Vagina (tissue), 2 donors: ENCODE measurements at regions not wholly inside any gene's neighbourhood (a gene's known extent, or its start where the extent isn't known, plus 50 kb on each side); places are given as distances from the start of the nearest gene placed in this dataset.

Experiments used
- DNase-seq, 2 donors: peaks; one replicate each; pipeline ENCODE4 v3.0.0-alpha.2; 2017; ENCODE audit errors: extremely low spot score in 2 of 2
- H3K27ac ChIP-seq: fragments of 200-600 bp; sonication (generic); one replicate; pipeline ENCODE4 v1.5.1; 2019
- H3K27me3 ChIP-seq: fragments of 200-600 bp; sonication (generic); one replicate; pipeline ENCODE4 v1.5.1; 2019
- H3K36me3 ChIP-seq, 2 donors: fragments of 200-600 bp; sonication (generic); one replicate each; pipeline ENCODE4 v1.5.1; 2017 to 2019
- H3K4me1 ChIP-seq: fragments of 200-600 bp; sonication (generic); one replicate; pipeline ENCODE4 v1.5.1; 2019
- H3K4me3 ChIP-seq, 2 donors: fragments of 200-600 bp; sonication (generic); 1 replicate in 1 of 2; 2 replicates in 1 of 2; pipeline ENCODE4 v1.5.1; 2016 to 2019
- H3K9me3 ChIP-seq: fragments of 200-600 bp; sonication (generic); one replicate; pipeline ENCODE4 v1.5.1; 2019
- POLR2A ChIP-seq, 2 donors: fragments of 450-650 bp; IDR thresholded peaks; one replicate each; pipeline ENCODE4 v1.6.1; 2017; ENCODE audit warnings: antibody characterized with exemption in 2 of 2, mild to moderate bottlenecking in 2 of 2, moderate library complexity in 2 of 2
- POLR2AphosphoS5 ChIP-seq, 2 donors: sonication (generic); formaldehyde crosslinking; IDR thresholded peaks; one replicate each; pipeline ENCODE4 v1.9.0; 2017; ENCODE audit warnings: antibody characterized with exemption in 2 of 2, mild to moderate bottlenecking in 2 of 2, low read depth in 1 of 2; ENCODE audit not compliant: insufficient read depth in 1 of 2
- intact Hi-C: fragments of 100-400 bp; cut with DNase I; formaldehyde crosslinking; loops from one replicate; pipeline ENCODE4 v1.15.1; 2023
- TF ChIP-seq, protein P1 (sequence below), 3 experiments: fragments of 450-650 bp in 2 of 3; fragments of 200-600 bp in 1 of 3; sonication (generic) in 1 of 3; IDR thresholded peaks; one replicate each; pipeline ENCODE4 v1.5.1; 2017 to 2019; ENCODE audit warnings: antibody characterized with exemption in 3 of 3, mild to moderate bottlenecking in 2 of 3, moderate library complexity in 2 of 3

DNA sequence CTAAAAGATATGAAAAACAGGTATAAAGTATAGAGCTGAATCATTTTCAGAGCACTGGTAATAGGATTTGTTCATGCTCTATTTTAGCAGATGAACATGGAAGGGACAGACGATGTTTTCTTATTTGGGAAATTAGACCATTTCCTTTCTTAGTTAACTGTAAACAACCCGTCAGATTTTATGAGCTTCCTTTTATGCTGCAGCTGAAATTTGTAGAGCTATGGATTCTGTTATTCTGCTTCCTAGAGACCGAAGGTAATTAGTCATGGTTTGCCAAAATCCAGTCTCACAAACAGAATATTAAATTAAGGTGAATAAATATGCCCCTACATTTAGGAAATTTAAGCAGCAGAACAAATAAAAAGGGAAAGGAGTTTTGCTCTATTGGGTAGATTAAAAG is 180.2 kb upstream of the SYT1 start:
- H3K9me3 ChIP-seq: no peaks in the 10 kb centered on the region
- H3K4me3 ChIP-seq: no peak overlapping the region
- TF ChIP-seq POLR2A (IDR thresholded peaks at IDR 0.05) (no peak), POLR2AphosphoS5 (IDR thresholded peaks at IDR 0.05; ENCODE audit: insufficient read depth in 1 of 2, low read depth in 1 of 2) (no peak)
- TF ChIP-seq, protein P1, sequence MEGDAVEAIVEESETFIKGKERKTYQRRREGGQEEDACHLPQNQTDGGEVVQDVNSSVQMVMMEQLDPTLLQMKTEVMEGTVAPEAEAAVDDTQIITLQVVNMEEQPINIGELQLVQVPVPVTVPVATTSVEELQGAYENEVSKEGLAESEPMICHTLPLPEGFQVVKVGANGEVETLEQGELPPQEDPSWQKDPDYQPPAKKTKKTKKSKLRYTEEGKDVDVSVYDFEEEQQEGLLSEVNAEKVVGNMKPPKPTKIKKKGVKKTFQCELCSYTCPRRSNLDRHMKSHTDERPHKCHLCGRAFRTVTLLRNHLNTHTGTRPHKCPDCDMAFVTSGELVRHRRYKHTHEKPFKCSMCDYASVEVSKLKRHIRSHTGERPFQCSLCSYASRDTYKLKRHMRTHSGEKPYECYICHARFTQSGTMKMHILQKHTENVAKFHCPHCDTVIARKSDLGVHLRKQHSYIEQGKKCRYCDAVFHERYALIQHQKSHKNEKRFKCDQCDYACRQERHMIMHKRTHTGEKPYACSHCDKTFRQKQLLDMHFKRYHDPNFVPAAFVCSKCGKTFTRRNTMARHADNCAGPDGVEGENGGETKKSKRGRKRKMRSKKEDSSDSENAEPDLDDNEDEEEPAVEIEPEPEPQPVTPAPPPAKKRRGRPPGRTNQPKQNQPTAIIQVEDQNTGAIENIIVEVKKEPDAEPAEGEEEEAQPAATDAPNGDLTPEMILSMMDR (IDR thresholded peaks at IDR 0.05): no peak
- no peaks in the 10 kb centered on the region for H3K36me3 ChIP-seq
- DNase-seq: no peak
- H3K4me1 ChIP-seq: no peaks in the 10 kb centered on the region
- H3K27ac ChIP-seq: no peak overlapping the region
- intact Hi-C loops: no loop called here
- no peaks in the 10 kb centered on the region for H3K27me3 ChIP-seq

DNA sequence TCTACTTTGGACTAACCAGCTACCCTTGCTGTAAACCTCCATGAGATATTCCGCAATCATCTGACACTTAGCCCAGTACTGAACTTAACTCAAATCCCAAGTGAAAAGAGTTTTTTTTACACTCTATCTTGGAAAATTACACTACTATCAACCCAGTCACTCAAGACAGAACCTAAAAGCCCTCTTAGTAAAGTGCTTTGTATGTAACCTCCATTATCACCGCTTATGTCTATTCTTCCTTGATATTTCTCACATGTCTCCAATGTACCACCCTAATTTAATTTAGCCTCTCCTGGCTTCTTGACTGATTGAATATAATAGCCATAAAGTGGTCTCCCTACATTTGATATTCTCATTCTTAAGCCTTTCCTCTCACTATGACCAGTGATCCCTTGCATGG is 168.8 kb upstream of the SYT1 start:
- Histone ChIP-seq H3K27me3 (no peaks in the 10 kb centered on the region), H3K9me3 (no peaks in the 10 kb centered on the region), H3K4me3 (no peak overlapping the region), H3K4me1 (no peaks in the 10 kb centered on the region), H3K27ac (no peak overlapping the region), H3K36me3 (no peaks in the 10 kb centered on the region)
- DNase-seq: no peak
- no peak for TF ChIP-seq POLR2A (IDR thresholded peaks at IDR 0.05)
- no peak for TF ChIP-seq POLR2AphosphoS5 (IDR thresholded peaks at IDR 0.05; ENCODE audit: insufficient read depth in 1 of 2, low read depth in 1 of 2)
- TF ChIP-seq, protein P1 (IDR thresholded peaks at IDR 0.05): no peak
- intact Hi-C loops: no loop called here

DNA sequence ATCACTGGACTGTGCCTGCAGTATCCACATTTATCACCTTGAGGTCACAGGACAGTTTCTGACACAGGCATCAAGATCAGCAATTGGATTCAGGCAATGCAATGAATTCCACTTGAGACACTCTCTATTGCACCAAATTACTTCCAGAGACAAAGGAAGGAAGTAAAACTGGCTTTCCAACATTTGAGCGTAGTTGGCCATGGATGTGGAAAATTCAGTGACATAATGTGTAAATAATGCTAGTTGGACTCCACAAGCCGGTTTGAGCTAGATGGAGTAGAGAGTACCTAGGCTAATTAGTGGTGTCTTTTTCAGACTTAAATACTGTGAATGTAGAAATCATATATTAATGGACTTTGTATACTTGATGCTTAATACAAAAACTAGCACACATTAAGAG is 168.3 kb upstream of the SYT1 start:
- Histone ChIP-seq H3K36me3 (no peaks in the 10 kb centered on the region), H3K4me1 (no peaks in the 10 kb centered on the region), H3K27me3 (no peaks in the 10 kb centered on the region), H3K9me3 (no peaks in the 10 kb centered on the region), H3K27ac (no peak overlapping the region), H3K4me3 (no peak overlapping the region)
- DNase-seq: no peak
- intact Hi-C loops: no loop called here
- TF ChIP-seq, protein P1 (IDR thresholded peaks at IDR 0.05): no peak
- no peak for TF ChIP-seq POLR2A (IDR thresholded peaks at IDR 0.05)
- no peak for TF ChIP-seq POLR2AphosphoS5 (IDR thresholded peaks at IDR 0.05; ENCODE audit: insufficient read depth in 1 of 2, low read depth in 1 of 2)

DNA sequence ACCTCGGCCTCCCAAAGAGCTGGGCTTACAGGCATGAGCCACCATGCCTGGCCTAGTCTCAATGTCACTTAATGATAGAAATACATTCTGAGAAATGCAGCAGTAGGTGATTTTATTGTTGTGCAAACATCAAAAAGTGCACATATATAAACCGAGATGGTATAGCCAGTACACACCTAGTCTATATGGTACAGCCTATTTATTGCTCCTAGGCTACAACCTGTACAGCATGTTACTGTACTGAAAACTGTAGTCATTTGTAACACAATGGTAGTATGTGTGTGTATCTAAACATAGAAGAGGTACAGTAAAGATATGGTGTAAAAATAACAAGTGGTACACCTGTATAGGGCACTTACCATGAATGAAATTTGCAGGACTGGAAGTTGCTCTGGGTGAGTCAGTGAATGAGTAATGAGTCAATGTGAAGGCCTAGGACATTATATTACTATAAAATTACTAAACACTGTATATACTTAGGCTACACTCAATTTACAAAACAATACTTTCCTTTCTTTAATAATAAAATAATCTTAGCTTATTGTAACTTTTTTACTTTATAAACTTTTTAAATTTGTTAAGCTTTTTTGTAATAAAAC is 166.7 kb upstream of the SYT1 start:
- Histone ChIP-seq H3K27ac (no peak overlapping the region), H3K27me3 (no peaks in the 10 kb centered on the region), H3K4me1 (no peaks in the 10 kb centered on the region), H3K9me3 (no peaks in the 10 kb centered on the region), H3K36me3 (no peaks in the 10 kb centered on the region), H3K4me3 (no peak overlapping the region)
- intact Hi-C loops: no loop called here
- DNase-seq: no peak
- TF ChIP-seq POLR2A (IDR thresholded peaks at IDR 0.05): no peak
- TF ChIP-seq, protein P1 (IDR thresholded peaks at IDR 0.05): no peak
- TF ChIP-seq POLR2AphosphoS5 (IDR thresholded peaks at IDR 0.05; ENCODE audit: insufficient read depth in 1 of 2, low read depth in 1 of 2): no peak

DNA sequence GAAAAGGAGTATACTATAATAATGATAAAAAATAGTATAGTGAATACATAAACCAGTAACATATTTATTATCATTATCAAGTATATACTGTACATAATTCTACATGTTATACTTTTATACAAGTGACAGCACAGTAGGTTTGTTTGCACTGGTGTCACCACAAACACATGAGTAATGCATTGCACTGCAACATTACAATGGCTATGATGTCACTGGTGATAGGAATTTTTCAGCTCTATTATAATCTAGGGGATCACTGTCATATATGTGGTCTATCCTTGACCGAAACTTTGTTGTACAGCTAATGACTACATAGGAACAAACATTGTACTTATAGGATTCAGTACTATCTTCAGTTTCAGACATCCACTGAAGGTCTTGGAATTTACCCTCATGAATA is 165.8 kb upstream of the SYT1 start:
- H3K27ac ChIP-seq: no peak overlapping the region
- H3K36me3 ChIP-seq: no peaks in the 10 kb centered on the region
- no peaks in the 10 kb centered on the region for H3K4me1 ChIP-seq
- H3K9me3 ChIP-seq: no peaks in the 10 kb centered on the region
- no peak for TF ChIP-seq POLR2A (IDR thresholded peaks at IDR 0.05)
- TF ChIP-seq, protein P1 (IDR thresholded peaks at IDR 0.05): no peak
- TF ChIP-seq POLR2AphosphoS5 (IDR thresholded peaks at IDR 0.05; ENCODE audit: insufficient read depth in 1 of 2, low read depth in 1 of 2): no peak
- no peak for DNase-seq
- no peak overlapping the region for H3K4me3 ChIP-seq
- no peaks in the 10 kb centered on the region for H3K27me3 ChIP-seq
- intact Hi-C loops: no loop called here
